H1 (cell line): ENCODE measurements at regions not wholly inside any gene's neighbourhood (a gene's known extent, or its start where the extent isn't known, plus 50 kb on each side); places are given as distances from the start of the nearest gene placed in this dataset.

Source experiments
- CTCF ChIA-PET: fragments of 300-600 bp; sonication (Branson Sonifier 250); formaldehyde crosslinking; loops from one replicate; lab custom pipeline; 2021; ENCODE audit not compliant: partially characterized antibody; lab: Charles Lee
- POLR2A ChIA-PET: fragments of 300-600 bp; sonication (Branson Sonifier 250); formaldehyde crosslinking; loops from one replicate; lab custom pipeline; 2021; ENCODE audit warnings: inconsistent platforms; ENCODE audit not compliant: partially characterized antibody; lab: Charles Lee
- DNase-seq, 2 experiments: peaks; one replicate each; pipeline versions ENCODE4 v3.0.0 to v3.0.0-alpha.2; 2010 to 2022; ENCODE audit warnings: low spot score in 2 of 2, low read depth in 1 of 2, mixed read lengths in 1 of 2
- FAIRE-seq: peaks from 2 replicates; lab custom pipeline; 2011; peaks lifted over from hg19 to GRCh38; lab: Jason Lieb, UNC
- H2AFZ ChIP-seq: 2 replicates; pipeline ENCODE4 v1.8.1; 2012; ENCODE audit warnings: low read length, inconsistent platforms
- H2AK5ac ChIP-seq: 2 replicates; pipeline ENCODE4 v1.6.1; 2013; ENCODE audit warnings: low read depth, low read length
- H2BK120ac ChIP-seq: replicated peaks from 2 replicates; pipeline ENCODE3; 2013; ENCODE audit warnings: low read depth, low read length, inconsistent platforms
- H2BK12ac ChIP-seq: 2 replicates; pipeline ENCODE4 v1.6.1; 2013; ENCODE audit warnings: low read depth, low read length
- H2BK15ac ChIP-seq: 2 replicates; pipeline ENCODE4 v1.6.1; 2013; ENCODE audit warnings: low read length
- H2BK20ac ChIP-seq: 2 replicates; pipeline ENCODE4 v1.6.1; 2013; ENCODE audit warnings: low read length
- H2BK5ac ChIP-seq: 2 replicates; pipeline ENCODE4 v1.6.1; 2013; ENCODE audit warnings: low read depth, low read length
- H3K14ac ChIP-seq: 2 replicates; pipeline ENCODE4 v1.6.1; 2013; ENCODE audit warnings: inconsistent platforms; ENCODE audit not compliant: insufficient read length
- H3K18ac ChIP-seq: 2 replicates; pipeline ENCODE4 v1.6.1; 2013; ENCODE audit warnings: low read length; ENCODE audit errors: extremely low read depth
- H3K23ac ChIP-seq: 2 replicates; pipeline ENCODE4 v1.6.1; 2013; ENCODE audit warnings: inconsistent platforms; ENCODE audit not compliant: insufficient read length
- H3K23me2 ChIP-seq: 2 replicates; pipeline ENCODE4 v1.6.1; 2013; ENCODE audit warnings: low read depth, low read length
- H3K27ac ChIP-seq: 2 replicates; pipeline ENCODE4 v1.6.1; 2011; ENCODE audit warnings: low read depth, low read length, inconsistent platforms
- H3K27me3 ChIP-seq, 4 experiments: replicated peaks in 1 of 4; 1 replicate in 1 of 4; 2 replicates in 3 of 4; pipeline versions ENCODE4 v1.6.1 to v1.8.1; 2011 to 2013; ENCODE audit warnings: low read length in 3 of 4, mild to moderate bottlenecking in 3 of 4, inconsistent platforms in 2 of 4, mixed read lengths in 2 of 4, moderate library complexity in 1 of 4; ENCODE audit not compliant: control insufficient read depth in 3 of 4, insufficient read depth in 3 of 4; ENCODE audit errors: extremely low read depth in 1 of 4
- H3K36me3 ChIP-seq, 4 experiments: 2 replicates each; pipeline versions ENCODE4 v1.6.1 to v1.8.1; 2011 to 2013; ENCODE audit warnings: mild to moderate bottlenecking in 4 of 4, low read length in 3 of 4, moderate library complexity in 2 of 4, control low read depth in 1 of 4, inconsistent platforms in 1 of 4; ENCODE audit not compliant: insufficient read depth in 4 of 4, control insufficient read depth in 2 of 4
- H3K4ac ChIP-seq: replicated peaks from 2 replicates; pipeline ENCODE3; 2013; ENCODE audit warnings: low read length, low read depth, mixed read lengths, inconsistent platforms; ENCODE audit not compliant: insufficient read length
- H3K4me1 ChIP-seq, 4 experiments: replicated peaks in 1 of 4; 1 replicate in 1 of 4; 2 replicates in 3 of 4; pipeline versions ENCODE4 v1.6.1 to v1.8.1; 2011 to 2013; ENCODE audit warnings: low read length in 3 of 4, inconsistent platforms in 2 of 4, mixed read lengths in 1 of 4; ENCODE audit not compliant: insufficient read depth in 4 of 4, control insufficient read depth in 3 of 4
- H3K4me2 ChIP-seq, 2 experiments: 2 replicates each; pipeline versions ENCODE4 v1.6.1 to v1.8.1; 2011 to 2013; ENCODE audit warnings: low read depth in 2 of 2, low read length in 2 of 2, control low read depth in 1 of 2, inconsistent platforms in 1 of 2, mild to moderate bottlenecking in 1 of 2; ENCODE audit not compliant: insufficient read depth in 1 of 2
- H3K4me3 ChIP-seq, 4 experiments: fragments of 200-600, 300-600 bp in 1 of 4; sonication (generic), shearing (Covaris generic), sonication (Bioruptor Twin) in 1 of 4; 2 replicates each; pipeline versions ENCODE4 v1.5.1 to v1.8.1; 2011 to 2016; ENCODE audit warnings: low read length in 4 of 4, low read depth in 3 of 4, control low read depth in 2 of 4, inconsistent platforms in 2 of 4, mild to moderate bottlenecking in 2 of 4, mixed read lengths in 1 of 4, moderate library complexity in 1 of 4; ENCODE audit not compliant: insufficient read depth in 2 of 4; ENCODE audit errors: extremely low read depth in 1 of 4
- H3K56ac ChIP-seq: replicated peaks from 2 replicates; pipeline ENCODE3; 2013; ENCODE audit warnings: low read depth, mild to moderate bottlenecking, mixed read lengths, low read length, inconsistent platforms; ENCODE audit not compliant: insufficient read length
- H3K79me1 ChIP-seq: 2 replicates; pipeline ENCODE4 v1.6.1; 2013; ENCODE audit warnings: low read depth, low read length, control low read depth
- H3K79me2 ChIP-seq, 2 experiments: 2 replicates each; pipeline versions ENCODE4 v1.6.1 to v1.8.1; 2012 to 2013; ENCODE audit warnings: low read length in 2 of 2, mild to moderate bottlenecking in 2 of 2, inconsistent platforms in 1 of 2; ENCODE audit not compliant: insufficient read depth in 2 of 2, control insufficient read depth in 1 of 2
- H3K9ac ChIP-seq, 4 experiments: replicated peaks in 1 of 4; 1 replicate in 1 of 4; 2 replicates in 3 of 4; pipeline versions ENCODE4 v1.6.1 to v1.8.1; 2011 to 2013; ENCODE audit warnings: low read depth in 3 of 4, low read length in 3 of 4, control low read depth in 2 of 4, mild to moderate bottlenecking in 2 of 4, moderate library complexity in 2 of 4, inconsistent platforms in 1 of 4; ENCODE audit errors: extremely low read depth in 1 of 4
- H3K9me3 ChIP-seq, 2 experiments: 2 replicates each; pipeline versions ENCODE4 v1.6.1 to v1.8.1; 2012 to 2013; ENCODE audit warnings: mild to moderate bottlenecking in 2 of 2, moderate library complexity in 2 of 2, control low read depth in 1 of 2, inconsistent platforms in 1 of 2, low read depth in 1 of 2, low read length in 1 of 2, mixed read lengths in 1 of 2; ENCODE audit not compliant: insufficient read depth in 2 of 2
- H4K20me1 ChIP-seq, 2 experiments: replicated peaks in 1 of 2; 2 replicates each; pipeline versions ENCODE3 to v1.8.1; 2011 to 2013; ENCODE audit warnings: inconsistent platforms in 2 of 2, low read length in 2 of 2, mild to moderate bottlenecking in 1 of 2; ENCODE audit not compliant: insufficient read depth in 2 of 2, control insufficient read depth in 1 of 2
- H4K5ac ChIP-seq: 2 replicates; pipeline ENCODE4 v1.6.1; 2013; ENCODE audit warnings: low read length, low read depth, mixed read lengths, inconsistent platforms; ENCODE audit not compliant: insufficient read length
- H4K8ac ChIP-seq: 2 replicates; pipeline ENCODE4 v1.8.0; 2013; ENCODE audit warnings: mild to moderate bottlenecking, moderate library complexity, low read length, inconsistent platforms; ENCODE audit not compliant: insufficient read depth; ENCODE audit errors: extremely low read depth
- H4K91ac ChIP-seq: replicated peaks from 2 replicates; pipeline ENCODE3; 2013; ENCODE audit warnings: low read length, mixed read lengths, inconsistent platforms; ENCODE audit not compliant: insufficient read length
- CHD7 ChIP-seq: fragments of 300-600 bp; sonication (generic); IDR thresholded peaks from 2 replicates; pipeline ENCODE4 v1.7.1; 2012; ENCODE audit warnings: low read length, moderate library complexity, mild to moderate bottlenecking, inconsistent platforms; ENCODE audit not compliant: insufficient replicate concordance
- WGBS, 2 experiments: shearing (Covaris generic) in 1 of 2; methylation state at CpG; one replicate each; pipeline versions ENCODE4 v1.1.6 to v1.1.7; 2013 to 2015; ENCODE audit warnings: low lambda C conversion rate in 2 of 2, mixed read lengths in 2 of 2, inconsistent platforms in 1 of 2, low coverage in 1 of 2, missing lambda C conversion rate in 1 of 2; ENCODE audit not compliant: insufficient replicate concordance in 2 of 2, insufficient coverage in 1 of 2, insufficient read length in 1 of 2; ENCODE audit errors: extremely low coverage in 1 of 2, missing lambda C conversion rate in 1 of 2; 5-methylcytosine and 5-hydroxymethylcytosine counted together

- Histone ChIP-seq H2BK5ac (no peak overlapping the region), H3K36me3 (no peaks in the 10 kb centered on the region), H3K27me3 (no peaks in the 10 kb centered on the region), H3K9me3 (peaks cover 10 to 12% of the 10 kb centered on the region in 2 experiments), H3K79me2 (no peaks in the 10 kb centered on the region), H3K4ac (no peak overlapping the region), H3K18ac (no peak overlapping the region), H3K4me3 (no peak overlapping the region), H4K91ac (no peak overlapping the region), H2AK5ac (no peak overlapping the region), H4K20me1 (no peaks in the 10 kb centered on the region), H3K27ac (no peak overlapping the region), H4K8ac (no peak overlapping the region), H3K56ac (no peak overlapping the region), H3K14ac (no peak overlapping the region), H3K23me2 (no peaks in the 10 kb centered on the region), H2BK15ac (no peak overlapping the region), H3K4me1 (no peaks in the 10 kb centered on the region; a peak in 1 of 7 replicates), H2BK20ac (no peak overlapping the region), H4K5ac (no peak overlapping the region), H2BK12ac (no peak overlapping the region), H3K4me2 (no peak overlapping the region), H3K9ac (no peak overlapping the region), H2BK120ac (no peak overlapping the region), H3K79me1 (no peaks in the 10 kb centered on the region), H3K23ac (no peak overlapping the region), H2AFZ (no peak overlapping the region)
- ChIA-PET CTCF (no interaction called here), POLR2A (no interaction called here)
- DNase-seq = no peak
- FAIRE-seq = no peak
- WGBS, 2 experiments = 100% methylated on average over 2 of the region's 2 CpGs; no CpG with 5 or more reads in 1 of the 2 experiments
- no peak for TF ChIP-seq CHD7
Observed at GRCh38 chr4:62145276-62145675, 945.1 kb downstream of the ADGRL3 start.
